GM23338 (cell line): ENCODE measurements at regions not wholly inside any gene's neighbourhood (a gene's known extent, or its start where the extent isn't known, plus 50 kb on each side); places are given as distances from the start of the nearest gene placed in this dataset.
"Not testable (repeated sequence)": the region's sequence is repeated elsewhere in the genome, so short reads cannot be mapped to it uniquely, and the experiment has no call there.

Source experiments
- CREB1 ChIP-seq: fragments of 250-450 bp; sonication (Bioruptor Pico); IDR thresholded peaks from 2 replicates; pipeline ENCODE4 v1.5.0; 2020; ENCODE audit warnings: low read depth, mild to moderate bottlenecking, moderate library complexity
- CTCF ChIP-seq, 2 experiments: fragments of 200-600 bp in 1 of 2; sonication (generic) in 1 of 2; conservative IDR thresholded peaks; 2 replicates each; pipeline versions ENCODE4 v1.5.1 to v1.6.1; 2016 to 2017; ENCODE audit warnings: antibody characterized with exemption in 2 of 2, low read depth in 2 of 2, mild to moderate bottlenecking in 2 of 2, moderate library complexity in 1 of 2
- EZH2 ChIP-seq: fragments of 200-600 bp; sonication (generic); IDR thresholded peaks from one replicate; pipeline ENCODE4 v1.8.0; 2017; ENCODE audit warnings: antibody characterized with exemption, mild to moderate bottlenecking, low read depth; ENCODE audit not compliant: unreplicated experiment
- EZH2phosphoT487 ChIP-seq: fragments of 200-600 bp; sonication (generic); IDR thresholded peaks from one replicate; pipeline ENCODE4 v1.8.1; 2018; ENCODE audit warnings: antibody characterized with exemption; ENCODE audit not compliant: unreplicated experiment
- JUNB ChIP-seq: IDR thresholded peaks from one replicate; pipeline ENCODE4 v1.6.1; 2016; ENCODE audit warnings: antibody characterized with exemption; ENCODE audit not compliant: unreplicated experiment
- NANOG ChIP-seq: IDR thresholded peaks from 2 replicates; pipeline ENCODE4 v1.6.1; 2016; ENCODE audit warnings: antibody characterized with exemption, borderline replicate concordance
- POLR2AphosphoS5 ChIP-seq: IDR thresholded peaks from 2 replicates; pipeline ENCODE4 v1.6.1; 2016; ENCODE audit warnings: antibody characterized with exemption, low read depth
- REST ChIP-seq: IDR thresholded peaks from one replicate; pipeline ENCODE4 v1.6.1; 2018; ENCODE audit warnings: antibody characterized with exemption; ENCODE audit not compliant: unreplicated experiment
- ZNF114 ChIP-seq: fragments of 250-450 bp; sonication (Bioruptor Pico); IDR thresholded peaks from 2 replicates; pipeline ENCODE4 v1.5.0; 2020; ENCODE audit warnings: mild to moderate bottlenecking, moderate library complexity

GRCh38 chr4:134079085-134079484 lies 122.5 kb downstream of the PABPC4L start:
- not testable (repeated sequence) for TF ChIP-seq EZH2; NANOG; CREB1 (CRISPR knock-in tag); POLR2AphosphoS5; CTCF (conservative IDR thresholded peaks at IDR 0.05; ENCODE audit: low read depth in 2 of 2); EZH2phosphoT487; REST; ZNF114 (CRISPR knock-in tag); JUNB
